ENCODE measurements at regions not wholly inside any gene's neighbourhood (a gene's known extent, or its start where the extent isn't known, plus 50 kb on each side); places are given as distances from the start of the nearest gene placed in this dataset.

GRCh38 chr3:73273341-73273740 is 211.9 kb downstream of the EBLN2 start:
- no peak for TF ChIP-seq CTCF (IDR thresholded peaks at IDR 0.05; ENCODE audit: poor library complexity)
- TF ChIP-seq EZH2 (IDR thresholded peaks at IDR 0.05; ENCODE audit: borderline replicate concordance): no peak
